Gastrocnemius medialis (tissue), 4 donors: ENCODE measurements at regions not wholly inside any gene's neighbourhood (a gene's known extent, or its start where the extent isn't known, plus 50 kb on each side); places are given as distances from the start of the nearest gene placed in this dataset.

Experiments
- ATAC-seq, 2 donors: fragments of 150-250 bp; one replicate each; pipeline ENCODE4 v1.9.1; 2016
- DNase-seq, 2 donors: peaks; one replicate each; pipeline ENCODE4 v3.0.0-alpha.2; 2019
- H3K27ac ChIP-seq, 4 donors: fragments of 200-600 bp; sonication (generic); 1 replicate in 1 of 4; 2 replicates in 3 of 4; pipeline ENCODE4 v1.5.1; 2016 to 2018; ENCODE audit warnings: mild to moderate bottlenecking in 2 of 4, moderate library complexity in 1 of 4
- H3K27me3 ChIP-seq, 3 donors: fragments of 200-600 bp; sonication (generic) in 2 of 3; 1 replicate in 1 of 3; 2 replicates in 2 of 3; pipeline versions ENCODE4 v1.5.1 to v1.6.0; 2016 to 2019; ENCODE audit warnings: mild to moderate bottlenecking in 1 of 3, moderate library complexity in 1 of 3
- H3K36me3 ChIP-seq, 2 donors: fragments of 200-600 bp; sonication (generic) in 1 of 2; one replicate each; pipeline ENCODE4 v1.5.1; 2017 to 2018
- H3K4me1 ChIP-seq, 2 donors: fragments of 200-600 bp; sonication (generic) in 1 of 2; one replicate each; pipeline ENCODE4 v1.5.1; 2016 to 2017; ENCODE audit warnings: mild to moderate bottlenecking in 2 of 2
- H3K4me3 ChIP-seq, 4 donors: fragments of 200-600 bp; sonication (generic) in 3 of 4; 1 replicate in 1 of 4; 2 replicates in 3 of 4; pipeline ENCODE4 v1.5.1; 2016 to 2019; ENCODE audit warnings: mild to moderate bottlenecking in 2 of 4
- H3K9me3 ChIP-seq, 3 donors: fragments of 200-600 bp; sonication (generic) in 2 of 3; 1 replicate in 1 of 3; 2 replicates in 2 of 3; pipeline ENCODE4 v1.5.1; 2016 to 2019
- POLR2A ChIP-seq, 2 donors: fragments of 450-650 bp; IDR thresholded peaks; one replicate each; pipeline ENCODE4 v1.6.1; 2017; ENCODE audit warnings: antibody characterized with exemption in 2 of 2, mild to moderate bottlenecking in 2 of 2, moderate library complexity in 2 of 2
- in situ Hi-C, 4 donors: fragments of 200-750 bp; cut with MboI; loops; one replicate each; pipeline versions ENCODE4 v1.15.0 to v1.8.0; 2017; ENCODE audit warnings: low sequenced_read_pairs in 4 of 4
- intact Hi-C: fragments of 100-400 bp; cut with DNase I; formaldehyde crosslinking; loops from one replicate; pipeline ENCODE4 v1.15.1; 2023; ENCODE audit warnings: low total_unique reads
- TF ChIP-seq, protein P1 (sequence below), 5 experiments: fragments of 450-650 bp in 3 of 5; fragments of 200-600 bp in 2 of 5; sonication (generic) in 2 of 5; IDR thresholded peaks in 4 of 5; conservative IDR thresholded peaks in 1 of 5; 1 replicate in 4 of 5; 2 replicates in 1 of 5; pipeline ENCODE4 v1.5.1; 2016 to 2019; ENCODE audit warnings: antibody characterized with exemption in 5 of 5, mild to moderate bottlenecking in 3 of 5, moderate library complexity in 3 of 5

DNA sequence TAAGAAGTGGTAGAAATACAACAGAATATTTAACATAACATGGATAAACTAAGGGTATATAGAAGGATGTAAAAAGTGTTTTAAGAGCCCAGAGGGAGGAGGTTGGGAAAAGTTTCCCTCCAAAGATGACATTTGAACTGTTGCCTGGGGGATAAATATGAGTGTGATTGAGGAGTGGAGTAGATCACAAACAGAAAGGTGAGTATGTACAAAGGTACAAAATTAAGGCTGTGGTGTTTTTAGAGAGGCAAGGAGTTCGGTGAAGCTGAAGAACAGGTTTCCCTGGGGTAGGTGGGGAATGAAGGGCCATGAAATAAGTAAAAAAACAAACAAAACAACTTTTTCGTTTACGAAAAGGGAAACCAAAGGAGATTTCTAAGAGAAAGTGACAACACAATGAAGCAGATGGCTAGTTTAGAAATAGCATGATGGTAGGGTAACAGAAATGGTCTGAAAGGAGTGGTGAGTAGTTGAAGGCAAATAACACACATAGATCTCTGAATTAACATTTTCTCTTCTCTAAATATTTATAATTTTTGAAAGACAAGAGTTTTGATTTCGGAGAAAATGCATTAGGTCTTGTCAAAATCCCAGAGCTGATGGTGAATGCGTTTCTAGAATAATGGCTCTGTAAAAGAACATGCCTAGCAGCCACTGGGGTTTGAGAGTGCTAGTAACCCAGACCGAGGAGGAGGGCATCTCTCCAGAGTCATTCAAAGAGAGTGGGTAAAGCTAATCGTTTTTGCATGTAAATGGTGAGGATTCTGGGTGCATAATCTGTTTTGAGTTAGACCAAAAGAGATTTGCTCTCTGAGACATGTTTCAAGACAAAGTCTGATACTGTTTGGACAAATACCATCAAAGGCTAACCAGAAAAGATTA is 240.4 kb upstream of the DCN start:
- TF ChIP-seq, protein P1, sequence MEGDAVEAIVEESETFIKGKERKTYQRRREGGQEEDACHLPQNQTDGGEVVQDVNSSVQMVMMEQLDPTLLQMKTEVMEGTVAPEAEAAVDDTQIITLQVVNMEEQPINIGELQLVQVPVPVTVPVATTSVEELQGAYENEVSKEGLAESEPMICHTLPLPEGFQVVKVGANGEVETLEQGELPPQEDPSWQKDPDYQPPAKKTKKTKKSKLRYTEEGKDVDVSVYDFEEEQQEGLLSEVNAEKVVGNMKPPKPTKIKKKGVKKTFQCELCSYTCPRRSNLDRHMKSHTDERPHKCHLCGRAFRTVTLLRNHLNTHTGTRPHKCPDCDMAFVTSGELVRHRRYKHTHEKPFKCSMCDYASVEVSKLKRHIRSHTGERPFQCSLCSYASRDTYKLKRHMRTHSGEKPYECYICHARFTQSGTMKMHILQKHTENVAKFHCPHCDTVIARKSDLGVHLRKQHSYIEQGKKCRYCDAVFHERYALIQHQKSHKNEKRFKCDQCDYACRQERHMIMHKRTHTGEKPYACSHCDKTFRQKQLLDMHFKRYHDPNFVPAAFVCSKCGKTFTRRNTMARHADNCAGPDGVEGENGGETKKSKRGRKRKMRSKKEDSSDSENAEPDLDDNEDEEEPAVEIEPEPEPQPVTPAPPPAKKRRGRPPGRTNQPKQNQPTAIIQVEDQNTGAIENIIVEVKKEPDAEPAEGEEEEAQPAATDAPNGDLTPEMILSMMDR (IDR thresholded peaks at IDR 0.05 in 4 of 5, conservative IDR thresholded peaks at IDR 0.05 in 1 of 5): no peak
- no peak for TF ChIP-seq POLR2A (IDR thresholded peaks at IDR 0.05)
- Histone ChIP-seq H3K4me3 (no peak overlapping the region), H3K27ac (no peak overlapping the region), H3K9me3 (no peaks in the 10 kb centered on the region), H3K4me1 (no peaks in the 10 kb centered on the region), H3K27me3 (no peaks in the 10 kb centered on the region), H3K36me3 (no peaks in the 10 kb centered on the region)
- ATAC-seq (no peak), DNase-seq (no peak)
- intact Hi-C loops (no loop called here), in situ Hi-C loops (no loop called here)

DNA sequence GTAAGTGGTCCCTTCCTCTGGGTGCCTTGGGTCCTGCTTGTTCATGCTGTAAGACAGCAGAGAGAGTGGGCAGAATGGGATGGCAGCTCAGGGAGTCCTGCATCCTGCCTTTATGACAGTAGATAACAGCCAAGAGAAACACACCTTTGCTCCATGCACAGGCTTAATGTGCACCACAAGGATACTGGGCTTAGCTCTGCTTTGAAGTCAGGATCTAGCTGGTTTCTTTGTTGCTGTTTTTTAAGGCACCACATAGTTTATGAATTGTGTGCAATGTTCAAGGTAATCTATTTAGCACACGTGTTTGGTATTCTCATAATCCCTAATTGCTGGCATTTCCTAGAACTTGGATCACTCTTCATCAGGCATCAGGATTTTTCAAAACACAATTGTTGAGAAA is 239.5 kb upstream of the DCN start:
- DNase-seq: no peak
- Histone ChIP-seq H3K36me3 (no peaks in the 10 kb centered on the region), H3K27me3 (no peaks in the 10 kb centered on the region), H3K4me1 (no peaks in the 10 kb centered on the region), H3K9me3 (no peaks in the 10 kb centered on the region), H3K4me3 (no peak overlapping the region), H3K27ac (no peak overlapping the region)
- TF ChIP-seq POLR2A (IDR thresholded peaks at IDR 0.05): no peak
- TF ChIP-seq, protein P1 (IDR thresholded peaks at IDR 0.05 in 4 of 5, conservative IDR thresholded peaks at IDR 0.05 in 1 of 5): no peak
- intact Hi-C loops (no loop called here), in situ Hi-C loops (no loop called here)
- ATAC-seq: no peak

DNA sequence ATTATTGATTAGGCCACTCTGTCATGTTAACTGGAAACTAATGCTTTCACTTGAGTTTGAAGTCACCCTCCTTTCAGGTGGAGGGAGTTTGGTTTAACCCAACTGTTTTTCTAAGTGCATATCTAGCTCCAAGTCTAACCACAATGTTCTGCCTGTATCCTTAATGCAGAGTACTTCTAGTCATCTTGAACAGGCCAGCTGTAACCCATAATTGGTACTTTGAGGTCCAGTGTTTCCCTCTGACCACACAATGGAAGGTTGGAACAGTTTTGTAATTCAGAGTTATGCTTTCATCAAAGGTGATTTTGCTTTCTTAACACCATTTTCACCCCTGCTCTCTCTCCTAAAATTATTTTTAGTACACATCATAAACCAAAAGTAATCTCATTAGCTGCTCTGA is 237.2 kb upstream of the DCN start:
- Histone ChIP-seq H3K4me3 (no peak overlapping the region), H3K36me3 (no peaks in the 10 kb centered on the region), H3K27me3 (no peaks in the 10 kb centered on the region), H3K4me1 (no peaks in the 10 kb centered on the region), H3K27ac (no peak overlapping the region), H3K9me3 (no peaks in the 10 kb centered on the region)
- in situ Hi-C loops: no loop called here
- ATAC-seq: no peak
- DNase-seq: no peak
- intact Hi-C loops: no loop called here
- TF ChIP-seq POLR2A (IDR thresholded peaks at IDR 0.05): no peak
- TF ChIP-seq, protein P1 (IDR thresholded peaks at IDR 0.05 in 4 of 5, conservative IDR thresholded peaks at IDR 0.05 in 1 of 5): no peak

DNA sequence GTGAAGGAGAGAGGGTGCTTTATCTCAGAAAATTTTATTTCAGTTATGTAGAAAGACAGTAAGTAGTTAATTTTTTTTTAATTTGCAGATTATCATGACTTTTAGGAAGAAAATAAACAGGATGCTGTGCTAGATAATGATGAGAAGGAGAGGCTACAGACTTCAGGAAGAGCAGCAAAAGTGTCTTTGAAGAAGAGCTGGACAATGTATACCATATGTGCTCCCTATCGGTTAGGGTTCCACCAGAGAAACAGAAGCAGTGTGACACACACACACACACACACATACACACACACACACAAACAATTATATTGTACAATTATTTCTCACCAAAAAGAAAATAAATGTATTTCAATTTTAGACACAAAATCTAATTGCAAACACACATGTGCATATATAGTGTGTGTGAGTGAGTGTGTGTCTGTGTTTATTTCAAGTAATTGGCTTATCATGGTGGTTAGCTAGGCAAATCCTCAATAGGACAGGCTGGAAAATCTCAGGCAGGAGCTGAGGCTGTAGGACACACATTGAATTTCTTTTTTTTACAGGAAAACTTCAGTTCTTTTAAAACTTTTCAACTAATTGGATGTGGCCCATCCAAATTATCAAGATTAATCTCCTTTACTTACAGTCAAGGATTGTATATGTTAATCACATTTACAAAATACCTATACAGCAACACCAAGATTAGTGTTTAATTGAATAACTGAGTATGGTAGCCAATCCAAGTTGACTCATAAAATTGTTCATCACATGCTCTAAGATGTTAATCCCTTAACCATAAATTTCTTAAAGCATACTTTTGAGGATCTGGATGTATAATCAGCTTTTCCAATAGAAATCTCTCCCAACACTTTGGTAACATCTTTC is 235.8 kb upstream of the DCN start:
- no peak for TF ChIP-seq POLR2A (IDR thresholded peaks at IDR 0.05)
- TF ChIP-seq, protein P1 (IDR thresholded peaks at IDR 0.05 in 4 of 5, conservative IDR thresholded peaks at IDR 0.05 in 1 of 5): no peak
- DNase-seq (no peak), ATAC-seq (no peak)
- no peak overlapping the region for H3K27ac ChIP-seq
- no peak overlapping the region for H3K4me3 ChIP-seq
- no peaks in the 10 kb centered on the region for H3K9me3 ChIP-seq
- no peaks in the 10 kb centered on the region for H3K36me3 ChIP-seq
- in situ Hi-C loops: no loop called here
- no peaks in the 10 kb centered on the region for H3K27me3 ChIP-seq
- H3K4me1 ChIP-seq: no peaks in the 10 kb centered on the region
- intact Hi-C loops: no loop called here
